Femur (tissue), 1 donor: ENCODE measurements at regions not wholly inside any gene's neighbourhood (a gene's known extent, or its start where the extent isn't known, plus 50 kb on each side); places are given as distances from the start of the nearest gene placed in this dataset.
A peak's percentile ranks its signal among the peaks of the same experiment; 100 is the strongest.
"Not testable (repeated sequence)": the region's sequence is repeated elsewhere in the genome, so short reads cannot be mapped to it uniquely, and the experiment has no call there.

ENCODE experiments used
- DNase-seq: peaks from one replicate; pipeline ENCODE4 v3.0.0-alpha.2; 2017

DNA sequence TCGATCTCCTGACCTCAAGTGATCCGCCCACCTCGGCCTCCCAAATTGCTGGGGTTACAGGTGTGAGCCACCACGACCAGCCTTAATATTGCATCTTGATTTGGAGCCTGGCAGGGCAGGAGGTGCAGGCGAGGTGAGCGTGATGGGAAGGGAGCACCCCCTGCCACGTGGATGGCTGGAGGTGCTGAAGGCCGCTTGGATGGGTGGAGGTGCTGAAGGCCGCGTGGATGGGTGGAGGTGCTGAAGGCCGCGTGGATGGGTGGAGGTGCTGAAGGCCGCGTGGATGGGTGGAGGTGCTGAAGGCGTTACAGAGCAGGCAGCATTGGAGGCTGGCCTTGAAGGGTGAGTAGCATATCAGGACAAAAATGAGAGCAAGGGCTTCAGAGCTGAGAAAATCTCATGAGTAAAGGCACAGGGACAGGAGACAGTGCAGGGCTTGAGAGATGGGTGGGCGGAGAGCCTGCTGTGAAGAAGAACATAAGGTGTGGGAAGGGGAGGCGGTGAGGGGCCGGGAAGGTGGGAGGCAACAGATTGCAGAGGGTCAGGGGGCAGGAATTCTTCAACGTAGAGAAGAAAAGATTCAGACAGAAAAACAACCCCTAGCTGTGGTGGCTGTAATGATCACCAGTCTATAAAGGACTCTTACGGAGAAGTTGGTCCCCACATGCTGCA is 101.7 kb upstream of the SEC14L1 start:
- DNase-seq, result no peak

DNA sequence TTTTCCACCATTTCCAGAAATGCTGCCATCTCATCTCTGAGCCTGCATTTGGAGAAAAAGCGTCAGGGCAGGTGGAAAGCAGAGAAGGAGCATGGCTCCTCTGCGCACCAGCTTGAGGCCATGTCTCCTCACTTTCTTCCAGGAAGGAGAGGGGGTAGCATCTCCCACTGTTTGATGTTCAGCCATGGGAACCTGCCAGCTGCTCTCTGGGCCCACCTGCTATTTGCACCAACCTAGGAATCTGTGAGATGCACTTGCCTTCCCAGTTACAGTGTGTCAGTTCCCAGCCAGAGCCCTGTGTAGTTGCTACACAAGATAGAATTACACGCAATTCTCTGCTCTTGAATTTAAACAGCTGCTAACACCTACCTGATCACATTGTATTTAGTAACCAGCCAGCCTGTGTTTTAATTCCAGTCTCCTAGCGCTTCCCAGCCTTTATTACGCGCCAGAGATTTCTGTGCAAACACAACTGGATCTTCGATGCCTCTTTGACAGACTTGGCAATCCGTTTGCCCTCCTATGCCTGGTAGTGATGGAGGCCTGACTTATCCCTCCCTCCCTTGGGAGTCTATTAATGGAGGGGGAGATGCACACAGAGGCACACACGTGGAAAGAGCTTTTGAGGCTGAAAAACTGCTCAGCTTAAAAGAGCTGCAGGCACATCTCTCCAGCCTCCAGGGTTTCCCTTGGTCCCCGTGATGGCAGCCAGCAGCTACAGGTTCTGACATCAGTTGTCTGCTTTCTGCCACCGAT is 98.1 kb upstream of the SEC14L1 start:
- no peak for DNase-seq

DNA sequence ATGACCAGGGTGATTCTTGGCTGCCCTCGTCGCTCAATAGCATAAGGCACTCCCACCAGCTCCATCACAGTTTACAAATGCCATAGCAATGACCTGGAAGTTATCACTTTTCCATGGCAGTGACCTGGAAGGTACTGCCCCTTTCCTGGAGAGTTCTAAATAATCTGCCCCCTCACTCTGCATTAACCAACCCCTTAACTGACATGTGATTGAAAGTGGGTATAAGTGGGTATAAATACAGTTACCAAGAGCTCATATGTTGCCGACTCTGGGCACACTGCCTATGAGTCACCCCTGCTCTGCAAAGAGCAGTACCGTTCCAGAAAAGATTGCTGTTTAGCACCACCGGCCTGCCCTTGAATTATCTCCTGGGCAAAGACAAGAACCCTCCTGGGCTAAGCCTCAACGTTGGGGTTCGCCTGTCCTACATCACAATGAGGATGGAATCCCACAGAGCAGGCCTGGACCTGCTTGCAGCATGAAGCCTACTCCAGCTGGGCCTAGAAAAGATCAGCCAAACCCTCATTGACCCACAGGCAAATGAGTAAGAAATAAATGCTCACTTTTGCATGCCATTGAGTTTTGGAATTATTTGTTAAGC is 95.2 kb upstream of the SEC14L1 start:
- no peak for DNase-seq

DNA sequence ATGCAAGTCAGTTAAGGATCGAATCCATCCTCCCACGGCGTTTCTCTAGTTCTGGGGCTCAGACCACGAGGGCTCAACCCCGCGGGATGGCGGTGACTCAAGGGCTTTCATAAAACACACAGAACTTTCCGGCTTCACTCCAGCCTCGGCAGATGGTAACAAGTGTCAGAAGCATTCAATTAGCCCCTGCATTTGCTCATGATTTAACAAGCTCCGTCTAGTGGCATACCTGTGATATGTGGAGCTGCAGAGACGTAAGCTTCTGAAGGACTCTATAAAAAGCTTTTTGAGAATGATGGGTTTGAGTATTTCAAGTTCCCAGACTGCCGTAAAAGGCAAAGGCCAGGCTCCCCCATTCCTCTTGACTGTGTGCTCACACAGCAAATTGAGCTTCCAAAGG is 91.3 kb upstream of the SEC14L1 start:
- DNase-seq, result no peak

DNA sequence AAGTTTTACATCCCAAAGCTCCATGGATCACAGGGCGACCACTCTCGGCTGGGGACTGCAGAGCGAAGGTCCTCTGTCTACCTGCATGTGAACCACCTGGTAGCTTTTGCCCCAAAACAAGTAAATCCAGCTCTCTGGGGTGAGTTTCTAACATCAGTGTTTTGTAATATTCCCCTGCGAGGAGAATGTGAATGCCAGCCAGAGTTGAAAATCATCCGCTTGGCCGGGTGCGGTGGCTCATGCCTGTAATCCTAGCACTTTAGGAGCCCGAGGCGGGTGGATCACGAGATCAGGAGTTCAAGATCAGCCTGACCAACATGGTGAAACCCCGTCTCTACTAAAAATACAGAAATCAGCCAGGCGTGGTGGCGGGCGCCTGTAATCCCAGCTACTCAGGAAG is 89.9 kb upstream of the SEC14L1 start:
- not testable (repeated sequence) for DNase-seq

DNA sequence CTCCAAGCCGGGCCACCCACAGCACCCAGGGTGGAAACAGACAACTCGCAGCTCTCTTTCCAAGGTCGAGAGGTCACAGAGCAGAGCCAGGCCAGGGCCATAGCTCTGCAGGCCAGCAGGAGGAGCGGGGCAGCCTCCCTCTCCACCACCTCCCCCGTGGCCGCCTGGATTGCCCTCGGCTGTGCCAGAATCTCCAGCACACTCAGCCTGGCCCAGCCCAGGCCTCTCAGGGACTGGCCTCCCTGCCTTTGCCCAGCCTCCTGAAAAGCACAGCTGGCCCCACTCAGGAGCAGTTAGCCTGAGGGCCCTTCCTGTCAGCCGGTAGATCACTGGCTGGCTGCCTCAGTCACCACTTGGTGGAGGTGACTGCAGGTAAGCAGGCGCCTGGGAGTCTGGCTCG is 85.8 kb upstream of the SEC14L1 start:
- no peak for DNase-seq

DNA sequence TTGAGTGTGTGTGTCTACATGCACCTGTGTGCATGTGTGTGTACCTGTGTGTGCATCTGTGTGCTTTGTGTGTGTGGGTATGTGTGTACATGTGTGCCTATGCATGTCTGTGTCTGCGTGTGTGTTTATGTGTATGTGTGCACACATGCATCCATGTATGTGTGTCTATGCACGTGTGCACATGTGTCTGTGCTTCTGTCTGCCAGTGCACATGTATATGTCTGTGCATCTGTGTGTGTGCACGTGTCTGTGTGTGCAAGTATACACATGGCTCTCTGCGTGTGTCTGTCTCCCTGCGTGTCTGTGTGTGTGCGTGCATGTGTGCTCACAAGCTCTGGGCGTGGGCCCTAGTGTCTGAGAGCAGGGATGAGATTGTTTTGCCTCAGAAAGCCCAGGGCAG is 85.3 kb upstream of the SEC14L1 start:
- DNase-seq, result no peak

DNA sequence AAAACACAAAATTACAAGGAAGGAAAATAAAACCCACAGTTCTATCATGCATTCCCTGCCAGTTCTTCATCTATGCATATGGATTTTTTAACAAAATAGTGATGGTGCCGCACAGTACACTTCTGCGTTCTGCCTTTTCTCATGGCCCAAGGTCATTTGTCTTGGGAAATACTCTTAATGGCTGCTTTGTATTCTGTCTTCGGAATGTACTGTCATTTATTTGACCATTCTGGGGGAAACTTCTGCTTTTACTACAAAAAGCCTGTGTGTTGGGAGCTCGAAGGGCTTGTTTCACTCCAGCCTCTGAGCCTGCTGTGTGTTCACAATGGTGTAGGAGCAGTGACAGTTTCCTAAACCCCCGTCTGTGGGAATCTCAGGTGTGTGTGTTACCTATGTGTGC is 82.8 kb upstream of the SEC14L1 start:
- DNase-seq, result no peak

DNA sequence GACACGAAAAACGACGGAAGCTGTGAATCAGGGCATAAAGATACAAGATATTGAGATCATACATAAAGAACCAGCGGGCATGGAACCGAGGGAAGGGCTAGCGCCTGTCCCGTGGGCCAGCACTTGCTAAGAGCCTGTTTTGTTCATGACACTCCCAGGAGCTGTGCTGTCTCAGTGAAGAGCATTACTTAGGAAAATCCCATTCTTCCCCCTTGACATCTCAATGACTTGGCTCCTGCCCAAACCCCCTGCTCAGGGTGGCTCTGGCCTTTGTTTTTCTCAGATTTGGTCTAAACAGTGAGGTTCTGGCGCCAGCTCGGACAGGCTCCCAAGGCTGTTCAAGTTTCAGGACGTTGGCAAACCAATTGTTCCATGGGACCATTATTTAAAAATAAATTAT is 79.1 kb upstream of the SEC14L1 start:
- DNase-seq, result no peak

DNA sequence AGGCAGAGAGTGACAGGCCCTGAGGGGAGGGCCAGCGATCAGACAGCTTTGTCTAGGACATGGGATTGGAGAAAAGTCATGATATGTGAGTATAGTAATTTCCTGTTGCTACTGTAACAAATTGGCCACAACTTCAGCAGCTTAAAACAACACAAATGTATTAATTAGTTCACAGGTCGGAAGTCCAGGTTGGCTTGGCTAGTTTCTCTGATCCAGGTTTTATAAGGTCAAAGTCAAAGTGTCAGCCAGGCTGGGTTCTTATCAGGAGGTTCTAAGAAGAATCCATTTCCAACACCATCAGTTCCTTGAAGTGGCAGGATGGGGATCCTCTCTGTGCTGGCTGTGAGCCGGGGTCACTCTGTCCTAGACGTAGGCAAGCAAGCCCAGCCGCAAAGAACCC is 76.2 kb upstream of the SEC14L1 start:
- DNase-seq, result no peak

DNA sequence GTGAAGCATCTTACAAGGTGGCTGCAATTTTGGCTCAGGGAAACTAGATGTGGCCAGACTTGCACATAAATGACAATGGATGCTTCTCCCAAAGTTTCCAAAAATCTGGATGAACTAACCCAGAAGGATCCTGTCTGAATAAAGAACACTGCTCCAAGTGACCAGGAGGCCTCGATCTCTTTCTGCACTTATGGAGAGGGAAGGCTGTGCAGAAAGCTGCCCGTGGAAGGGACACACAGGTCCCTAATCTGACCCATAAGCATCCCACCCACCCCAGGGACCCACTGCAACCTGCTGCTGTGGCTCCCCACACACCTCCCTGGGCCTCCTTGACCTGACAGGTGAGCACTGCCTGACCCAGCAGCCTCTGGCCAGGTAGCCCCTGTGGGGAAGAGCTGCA is 74.6 kb upstream of the SEC14L1 start:
- no peak for DNase-seq

DNA sequence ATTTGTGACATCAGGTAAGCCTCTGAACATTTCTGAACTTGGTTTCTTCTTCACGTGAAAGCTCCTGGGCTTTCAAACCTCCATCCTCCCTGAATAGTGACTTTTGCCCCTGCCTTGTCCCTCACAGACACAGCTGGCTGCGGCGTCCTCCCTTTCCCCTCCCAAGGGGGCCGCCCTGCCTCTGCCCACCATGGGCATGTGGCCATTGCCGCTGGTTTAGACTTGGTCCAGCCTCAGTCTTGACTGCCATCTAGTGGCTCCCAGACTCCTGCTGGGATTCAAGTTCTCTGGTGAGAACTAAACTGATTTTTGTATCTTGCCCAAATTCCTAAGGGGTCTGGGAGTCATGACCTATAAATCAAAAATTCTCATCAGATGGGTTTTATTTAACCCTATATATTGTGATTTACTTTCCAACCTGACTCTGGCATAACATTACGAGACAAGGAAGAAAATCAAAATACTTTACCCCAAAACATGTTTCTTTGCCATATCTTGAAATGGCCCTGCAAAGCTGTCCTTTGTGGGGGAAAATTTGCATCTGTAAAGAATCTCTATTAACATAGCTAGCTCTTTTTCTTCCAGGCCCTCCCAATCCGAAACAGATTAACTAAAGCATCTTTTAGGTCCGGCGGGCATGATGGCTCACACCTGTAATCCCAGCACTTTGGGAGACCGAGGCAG is 73.9 kb upstream of the SEC14L1 start:
- peak; percentile 74 for DNase-seq

DNA sequence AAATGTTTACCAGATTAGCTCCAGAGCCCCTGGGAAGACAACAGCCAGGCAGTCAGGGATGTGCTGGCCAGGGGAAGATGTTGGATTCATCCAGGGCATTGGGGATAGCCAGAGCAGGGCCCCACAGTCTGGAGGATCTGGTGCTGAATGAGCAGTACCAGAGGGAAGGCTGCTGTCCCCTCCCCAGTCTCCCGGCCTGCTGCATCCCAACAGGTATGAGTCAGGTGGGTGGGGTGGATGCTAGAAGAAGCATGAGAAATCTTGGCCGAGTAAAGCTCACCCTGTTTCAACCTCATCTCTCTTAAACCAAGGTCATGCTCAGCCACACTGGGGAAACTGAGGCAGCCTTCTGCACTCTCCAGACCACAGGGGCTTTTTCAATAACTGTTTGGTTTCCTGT is 71.9 kb upstream of the SEC14L1 start:
- no peak for DNase-seq

DNA sequence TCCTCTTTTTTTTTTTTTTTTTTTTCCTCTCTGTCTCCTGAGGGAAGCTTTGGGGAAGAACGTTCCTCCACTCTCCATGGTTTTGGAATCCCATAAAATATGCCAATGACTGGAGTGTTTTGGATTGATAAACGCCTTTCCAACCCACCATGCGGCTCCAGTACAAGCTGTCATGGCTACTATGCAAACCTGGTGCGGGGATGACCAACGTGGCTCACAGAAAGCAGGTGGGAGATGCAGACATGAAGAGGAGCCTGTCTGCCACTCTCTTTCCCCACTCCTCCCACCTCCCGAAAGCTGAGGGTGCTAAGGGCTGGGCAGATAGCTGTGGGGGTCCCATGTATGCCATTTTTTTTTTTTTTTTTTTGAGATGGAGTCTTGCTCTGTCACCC is 69.9 kb upstream of the SEC14L1 start:
- no peak for DNase-seq

DNA sequence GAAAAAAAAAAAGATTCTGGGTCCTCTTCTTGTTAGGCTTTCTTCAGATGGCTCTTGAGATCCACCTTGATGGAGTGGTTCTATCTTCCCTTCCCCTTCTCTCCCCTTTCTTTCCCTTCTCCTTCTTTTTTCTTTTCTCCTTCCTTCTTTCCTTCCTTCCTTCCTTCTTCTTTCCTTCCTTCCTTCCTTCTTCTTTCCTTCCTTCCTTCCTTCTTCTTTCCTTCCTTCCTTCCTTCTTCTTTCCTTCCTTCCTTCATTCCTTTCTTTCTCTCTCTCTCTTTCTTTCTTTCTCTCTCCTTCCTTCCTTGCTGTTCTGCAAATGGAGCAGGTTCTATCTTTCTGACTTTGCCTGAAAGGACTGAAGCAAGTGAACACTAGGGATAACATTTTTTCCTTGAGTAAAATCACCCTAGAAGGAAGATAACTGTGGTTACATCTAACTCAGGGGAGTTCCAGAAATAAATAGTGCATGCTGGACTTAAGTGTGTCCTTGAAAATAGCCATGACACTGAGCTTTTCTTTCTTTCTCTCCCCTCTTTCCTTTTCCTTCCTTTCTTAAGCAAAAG is 68.8 kb upstream of the SEC14L1 start:
- DNase-seq, result no peak

DNA sequence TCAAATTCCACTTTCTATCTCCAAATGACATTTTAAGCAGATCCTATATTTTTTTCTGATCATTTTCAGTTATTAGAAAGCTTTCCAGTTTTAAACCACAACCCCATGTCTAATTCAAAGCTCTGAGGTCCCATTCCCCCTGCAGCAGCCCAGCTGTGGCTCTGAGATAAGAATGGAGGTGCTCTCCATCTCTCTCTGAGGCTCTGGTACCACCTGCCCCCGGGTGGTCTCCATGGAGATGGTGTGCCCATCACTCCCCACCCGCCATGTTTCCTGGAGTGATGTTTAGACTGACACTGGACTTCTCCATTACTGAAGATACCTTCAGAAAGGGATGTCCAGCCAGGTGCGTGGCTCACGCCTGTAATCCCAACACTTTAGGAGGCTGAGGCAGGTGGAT is 68.1 kb upstream of the SEC14L1 start:
- no peak for DNase-seq

DNA sequence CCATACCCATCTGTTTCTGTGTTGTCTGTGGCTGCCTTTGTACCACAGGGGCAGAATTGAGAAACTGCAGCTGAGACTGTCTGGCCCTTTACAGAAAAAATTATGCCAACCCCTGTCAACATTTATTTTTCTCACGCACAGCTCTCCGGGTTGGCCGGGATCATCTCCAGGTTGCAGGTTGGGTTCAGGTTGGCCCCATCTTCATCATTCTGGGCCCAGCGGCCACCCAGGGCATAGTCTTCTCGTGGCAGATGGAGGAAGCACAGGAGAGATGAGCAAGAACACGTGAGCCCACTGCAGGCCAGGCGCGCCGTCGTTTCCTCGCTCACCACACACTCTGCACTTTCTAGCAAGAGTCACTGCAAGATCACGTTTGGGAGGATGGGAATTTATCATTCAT is 66.1 kb upstream of the SEC14L1 start:
- DNase-seq, result no peak

DNA sequence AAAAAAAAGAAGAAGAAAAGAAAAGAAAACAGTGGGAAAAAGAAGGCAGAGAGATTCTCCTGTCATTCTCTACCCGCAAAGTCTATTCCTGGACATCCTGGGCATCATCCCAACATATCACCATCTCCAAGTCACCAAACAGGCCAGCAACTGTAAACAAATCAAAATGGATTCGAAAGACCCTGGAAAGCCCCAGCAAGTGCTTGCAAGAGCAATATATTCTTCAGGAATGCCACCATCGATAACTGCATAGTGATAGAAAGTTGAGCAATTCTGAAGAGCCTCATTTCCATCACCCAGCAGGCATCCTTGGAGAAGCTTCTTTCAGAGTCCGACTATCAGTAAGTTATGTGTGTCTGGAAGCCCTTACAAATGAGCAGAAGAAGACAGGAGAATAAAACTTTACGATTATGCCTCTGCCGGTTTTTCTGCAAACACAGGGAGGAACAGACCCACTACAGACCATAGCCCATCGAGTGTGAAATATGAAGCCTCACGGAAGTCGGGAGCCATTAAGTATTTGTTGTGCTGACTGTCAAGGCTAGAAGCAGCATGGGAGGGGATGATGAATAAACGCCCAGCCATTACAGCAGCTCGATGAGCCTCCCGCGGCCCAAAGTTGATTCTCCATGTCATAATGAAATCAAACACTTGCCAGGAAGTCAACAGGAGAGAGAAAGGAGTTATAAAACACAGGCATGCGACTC is 64.5 kb upstream of the SEC14L1 start:
- no peak for DNase-seq

DNA sequence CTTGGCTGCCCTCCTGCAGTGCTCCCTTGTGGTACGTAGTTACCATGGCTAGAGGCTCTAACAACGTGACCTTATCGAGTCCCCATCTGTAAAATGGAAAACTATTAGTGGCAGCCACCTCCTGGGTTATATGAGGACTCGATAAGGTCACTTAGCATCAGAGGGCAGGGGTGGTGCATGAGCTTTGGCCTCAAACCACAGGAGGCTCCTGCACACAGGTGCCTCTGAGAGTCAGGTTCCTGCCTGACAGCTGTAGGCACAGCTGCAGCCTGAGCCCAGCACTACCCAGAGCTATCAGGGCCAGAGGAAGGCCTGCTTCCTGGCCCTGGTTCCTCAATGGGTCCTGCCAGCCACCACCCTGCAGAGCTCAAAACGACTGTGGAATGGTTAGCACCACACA is 57.2 kb upstream of the SEC14L1 start:
- DNase-seq, result no peak

DNA sequence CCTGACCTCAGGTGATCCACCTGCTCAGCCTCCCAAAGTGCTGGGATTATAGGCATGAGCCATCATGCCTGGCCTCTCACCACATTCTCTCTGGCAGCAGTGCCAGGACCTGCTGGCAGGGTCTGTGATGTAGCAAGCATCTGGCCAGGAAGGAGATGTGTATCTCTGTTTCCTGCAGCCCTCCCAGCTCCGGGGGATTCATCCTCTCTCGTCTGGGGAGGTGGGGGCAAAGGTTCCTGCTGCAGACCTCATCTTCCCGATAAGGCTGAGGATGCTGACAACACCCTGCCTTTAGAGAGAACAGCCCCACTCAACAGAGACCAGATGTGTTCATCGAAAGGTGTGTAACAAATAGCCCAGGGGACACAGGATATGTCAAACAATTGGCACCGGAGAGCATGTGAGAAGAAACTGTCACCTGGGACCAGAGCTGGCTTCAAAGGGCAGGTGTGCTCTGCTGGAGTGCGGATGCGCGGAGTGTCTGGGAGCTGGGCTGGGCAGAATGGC is 54.8 kb upstream of the SEC14L1 start:
- DNase-seq, result no peak

DNA sequence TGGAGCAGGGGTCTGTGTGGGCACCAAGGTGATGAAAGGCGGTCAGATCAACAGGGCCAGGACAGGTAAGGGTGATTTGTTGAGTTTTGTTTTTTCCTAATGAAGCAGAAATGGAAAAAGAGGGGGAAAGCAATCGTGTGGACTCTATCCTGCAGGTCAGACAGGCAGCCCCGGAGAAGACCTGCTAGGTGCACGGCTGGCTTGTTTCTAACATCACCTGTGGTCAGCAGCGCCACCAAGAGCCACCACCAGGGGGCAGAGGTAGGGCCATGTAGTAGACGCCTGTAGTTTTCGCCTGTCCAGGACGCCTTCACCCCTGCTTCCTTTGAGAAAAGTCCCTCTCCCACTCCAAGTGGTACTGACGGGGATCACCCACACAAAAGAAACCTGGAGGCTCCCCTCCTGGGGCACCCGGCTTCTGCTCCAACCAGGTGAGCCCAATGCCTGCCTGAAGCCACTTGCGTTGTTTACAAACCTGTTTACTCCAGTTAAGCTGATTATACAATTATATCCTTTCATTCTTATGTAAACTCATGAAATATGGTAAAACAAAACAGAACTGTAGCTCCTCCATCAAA is 54.2 kb upstream of the SEC14L1 start:
- DNase-seq, result peak; percentile 82
